DND-41 (cell line): ENCODE measurements at regions not wholly inside any gene's neighbourhood (a gene's known extent, or its start where the extent isn't known, plus 50 kb on each side); places are given as distances from the start of the nearest gene placed in this dataset.

Source experiments
- ATAC-seq: fragments of 200-7000 bp; cut with Tn5 transposase; 3 replicates; pipeline ENCODE4 v1.9.1; 2021; ENCODE audit warnings: low read depth; ENCODE audit not compliant: insufficient read depth
- DNase-seq: peaks from one replicate; pipeline ENCODE4 v3.0.0-alpha.2; 2020
- H2AFZ ChIP-seq: 2 replicates; pipeline ENCODE4 v1.6.0; 2012; ENCODE audit warnings: low read depth, low read length
- H3K27ac ChIP-seq: 2 replicates; pipeline ENCODE4 v1.5.1; 2012; ENCODE audit warnings: low read length, inconsistent platforms
- H3K27me3 ChIP-seq: fragments of 200-600 bp; sonication (generic); 2 replicates; pipeline ENCODE4 v1.6.0; 2012; ENCODE audit warnings: low read length, mild to moderate bottlenecking, inconsistent platforms; ENCODE audit not compliant: insufficient read depth, poor library complexity
- H3K36me3 ChIP-seq: 2 replicates; pipeline ENCODE4 v1.5.1; 2012; ENCODE audit warnings: low read length, inconsistent platforms; ENCODE audit not compliant: insufficient read depth
- H3K4me1 ChIP-seq: 2 replicates; pipeline ENCODE4 v1.5.1; 2012; ENCODE audit warnings: mild to moderate bottlenecking, low read length; ENCODE audit not compliant: insufficient read depth
- H3K4me2 ChIP-seq: 2 replicates; pipeline ENCODE4 v1.6.0; 2012; ENCODE audit warnings: mild to moderate bottlenecking, moderate library complexity, low read length, inconsistent platforms; ENCODE audit not compliant: insufficient read depth
- H3K4me3 ChIP-seq, 2 experiments: fragments of 200-600 bp in 1 of 2; shearing (Covaris generic) in 1 of 2; 2 replicates each; pipeline ENCODE4 v1.5.1; 2012 to 2016; ENCODE audit warnings: inconsistent platforms in 2 of 2, low read length in 2 of 2, mild to moderate bottlenecking in 2 of 2, low read depth in 1 of 2, moderate library complexity in 1 of 2
- H3K79me2 ChIP-seq: 2 replicates; pipeline ENCODE4 v1.6.0; 2012; ENCODE audit warnings: low read length, inconsistent platforms; ENCODE audit not compliant: insufficient read depth
- H3K9ac ChIP-seq: 2 replicates; pipeline ENCODE4 v1.6.0; 2012; ENCODE audit warnings: low read depth, mild to moderate bottlenecking, inconsistent platforms, low read length, moderate library complexity
- H3K9me3 ChIP-seq: 2 replicates; pipeline ENCODE4 v1.5.1; 2012; ENCODE audit warnings: low read length, moderate library complexity, mild to moderate bottlenecking, inconsistent platforms; ENCODE audit not compliant: insufficient read depth, severe bottlenecking
- H4K20me1 ChIP-seq: 2 replicates; pipeline ENCODE4 v1.6.0; 2012; ENCODE audit warnings: low read length; ENCODE audit not compliant: insufficient read depth
- EZH2 ChIP-seq: IDR thresholded peaks from 3 replicates; pipeline ENCODE4 v1.6.1; 2012; ENCODE audit warnings: borderline replicate concordance, low read depth, mild to moderate bottlenecking, moderate library complexity, low read length, inconsistent platforms; ENCODE audit not compliant: severe bottlenecking
- TF ChIP-seq, protein P1 (sequence below): IDR thresholded peaks from 2 replicates; pipeline ENCODE4 v1.5.1; 2012; ENCODE audit warnings: borderline replicate concordance, low read length, moderate library complexity, mild to moderate bottlenecking; ENCODE audit not compliant: poor library complexity, severe bottlenecking; ENCODE audit errors: extremely low read depth

DNA sequence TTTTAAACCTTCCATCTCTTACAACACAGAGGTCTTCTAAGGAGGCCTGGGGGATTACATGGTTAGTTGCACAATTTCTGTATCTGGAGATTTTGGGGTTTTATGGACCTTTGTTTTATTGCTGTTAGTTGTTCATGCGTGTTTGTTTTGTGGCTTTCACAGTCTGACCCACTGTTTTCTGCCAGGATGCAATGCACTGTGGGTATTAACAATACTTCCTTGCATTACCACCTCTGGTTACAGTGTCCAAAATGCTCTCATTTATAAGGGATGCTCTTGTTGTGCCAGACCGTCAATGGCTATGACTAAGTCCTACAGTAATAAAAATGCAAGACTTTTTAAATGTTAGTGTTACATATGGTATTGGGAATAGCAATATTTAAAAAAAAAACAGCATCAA is 730.2 kb downstream of the KCTD8 start:
- no peak overlapping the region for H3K4me3 ChIP-seq
- no peaks in the 10 kb centered on the region for H3K9me3 ChIP-seq
- H3K79me2 ChIP-seq = no peaks in the 10 kb centered on the region
- H3K4me1 ChIP-seq = no peaks in the 10 kb centered on the region
- TF ChIP-seq EZH2 = no peak
- TF ChIP-seq, protein P1, sequence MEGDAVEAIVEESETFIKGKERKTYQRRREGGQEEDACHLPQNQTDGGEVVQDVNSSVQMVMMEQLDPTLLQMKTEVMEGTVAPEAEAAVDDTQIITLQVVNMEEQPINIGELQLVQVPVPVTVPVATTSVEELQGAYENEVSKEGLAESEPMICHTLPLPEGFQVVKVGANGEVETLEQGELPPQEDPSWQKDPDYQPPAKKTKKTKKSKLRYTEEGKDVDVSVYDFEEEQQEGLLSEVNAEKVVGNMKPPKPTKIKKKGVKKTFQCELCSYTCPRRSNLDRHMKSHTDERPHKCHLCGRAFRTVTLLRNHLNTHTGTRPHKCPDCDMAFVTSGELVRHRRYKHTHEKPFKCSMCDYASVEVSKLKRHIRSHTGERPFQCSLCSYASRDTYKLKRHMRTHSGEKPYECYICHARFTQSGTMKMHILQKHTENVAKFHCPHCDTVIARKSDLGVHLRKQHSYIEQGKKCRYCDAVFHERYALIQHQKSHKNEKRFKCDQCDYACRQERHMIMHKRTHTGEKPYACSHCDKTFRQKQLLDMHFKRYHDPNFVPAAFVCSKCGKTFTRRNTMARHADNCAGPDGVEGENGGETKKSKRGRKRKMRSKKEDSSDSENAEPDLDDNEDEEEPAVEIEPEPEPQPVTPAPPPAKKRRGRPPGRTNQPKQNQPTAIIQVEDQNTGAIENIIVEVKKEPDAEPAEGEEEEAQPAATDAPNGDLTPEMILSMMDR = no peak
- no peak overlapping the region for H2AFZ ChIP-seq
- no peak overlapping the region for H3K4me2 ChIP-seq
- H3K27me3 ChIP-seq = no peaks in the 10 kb centered on the region
- no peaks in the 10 kb centered on the region for H4K20me1 ChIP-seq
- no peak overlapping the region for H3K27ac ChIP-seq
- no peak overlapping the region for H3K9ac ChIP-seq
- no peak for DNase-seq
- ATAC-seq = no peak
- no peaks in the 10 kb centered on the region for H3K36me3 ChIP-seq

DNA sequence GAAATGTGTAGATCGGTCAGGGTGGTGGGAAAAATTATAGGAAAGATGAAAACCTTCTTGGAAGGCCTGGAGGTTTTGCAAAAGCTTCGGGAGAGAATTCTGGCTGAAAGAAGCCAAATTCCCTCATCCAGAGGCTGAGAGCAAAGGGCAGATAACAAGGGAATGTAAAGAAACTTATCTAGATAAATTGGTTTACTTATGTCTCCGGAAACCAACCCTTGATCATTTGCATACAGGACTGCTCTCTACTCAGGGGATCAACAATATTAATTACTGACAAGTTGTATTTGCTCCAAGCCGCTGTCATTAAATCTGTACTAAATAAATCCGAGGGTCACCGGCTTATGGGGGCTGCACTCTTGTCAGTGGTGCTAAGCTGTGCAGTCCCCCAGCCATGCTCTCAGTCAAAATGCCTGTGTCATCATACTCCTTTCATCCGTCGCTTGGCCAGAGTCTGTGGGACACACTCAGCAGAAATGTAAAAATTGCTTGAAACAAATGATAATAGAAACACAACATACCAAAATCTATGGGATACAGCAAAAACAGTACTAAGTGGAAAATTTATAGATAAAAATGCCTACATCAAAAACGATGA is 715.7 kb downstream of the KCTD8 start:
- Histone ChIP-seq H3K9ac (no peak overlapping the region), H3K4me2 (no peak overlapping the region), H3K4me3 (no peak overlapping the region), H4K20me1 (no peaks in the 10 kb centered on the region), H3K9me3 (no peaks in the 10 kb centered on the region), H3K27ac (no peak overlapping the region), H3K79me2 (no peaks in the 10 kb centered on the region), H3K4me1 (no peaks in the 10 kb centered on the region), H3K27me3 (no peaks in the 10 kb centered on the region), H3K36me3 (no peaks in the 10 kb centered on the region), H2AFZ (no peak overlapping the region)
- no peak for TF ChIP-seq EZH2
- TF ChIP-seq, protein P1 = no peak
- ATAC-seq (no peak), DNase-seq (no peak)

DNA sequence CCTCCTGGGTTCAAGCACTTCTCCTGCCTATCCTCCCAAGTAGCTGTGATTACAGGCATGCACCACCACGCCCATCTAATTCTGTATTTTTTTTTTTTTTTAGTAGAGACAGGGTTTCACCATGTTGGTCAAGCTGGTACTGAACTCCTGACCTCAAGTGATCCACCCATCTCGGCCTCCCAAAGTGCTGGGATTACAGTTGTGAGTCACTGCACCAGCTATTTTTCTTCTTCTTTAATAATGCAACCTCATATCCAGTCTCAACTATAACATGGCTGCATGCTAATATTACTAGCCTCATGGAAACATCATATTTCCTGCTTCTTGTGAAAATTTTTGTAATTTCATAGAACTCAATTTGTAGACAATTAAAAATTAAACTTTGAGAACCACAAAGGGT is 706.5 kb downstream of the KCTD8 start:
- no peak for TF ChIP-seq EZH2
- TF ChIP-seq, protein P1 = no peak
- ATAC-seq (no peak), DNase-seq (no peak)
- H2AFZ ChIP-seq = no peak overlapping the region
- no peak overlapping the region for H3K4me3 ChIP-seq
- no peaks in the 10 kb centered on the region for H3K36me3 ChIP-seq
- no peak overlapping the region for H3K27ac ChIP-seq
- H3K4me1 ChIP-seq = no peaks in the 10 kb centered on the region
- H3K9ac ChIP-seq = no peak overlapping the region
- H3K79me2 ChIP-seq = no peaks in the 10 kb centered on the region
- H4K20me1 ChIP-seq = no peaks in the 10 kb centered on the region
- no peak overlapping the region for H3K4me2 ChIP-seq
- H3K27me3 ChIP-seq = no peaks in the 10 kb centered on the region
- H3K9me3 ChIP-seq = no peaks in the 10 kb centered on the region

DNA sequence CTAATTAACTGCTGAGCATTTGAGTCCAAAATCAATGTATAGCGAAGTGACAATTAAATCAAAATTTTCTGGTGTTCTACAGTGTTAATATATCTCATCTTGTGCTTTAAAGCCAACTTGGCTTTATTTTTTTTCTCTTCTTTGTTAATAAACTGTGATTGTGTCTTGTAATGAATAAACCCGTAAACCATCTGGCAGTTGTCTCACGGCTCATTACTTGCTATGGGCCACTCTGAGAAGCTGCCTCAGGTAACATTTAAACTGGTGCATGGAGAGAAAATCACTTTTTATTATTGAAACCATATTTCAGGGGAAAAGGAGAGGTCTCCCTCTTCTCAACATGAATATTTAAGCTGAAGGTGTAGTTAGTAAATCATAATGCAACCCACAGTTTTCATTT is 694.0 kb downstream of the KCTD8 start:
- Histone ChIP-seq H3K9me3 (no peaks in the 10 kb centered on the region), H3K27me3 (no peaks in the 10 kb centered on the region), H3K4me1 (no peaks in the 10 kb centered on the region), H2AFZ (no peak overlapping the region), H3K9ac (no peak overlapping the region), H3K27ac (no peak overlapping the region), H3K4me2 (no peak overlapping the region), H3K4me3 (no peak overlapping the region), H3K36me3 (no peaks in the 10 kb centered on the region), H3K79me2 (no peaks in the 10 kb centered on the region), H4K20me1 (no peaks in the 10 kb centered on the region)
- ATAC-seq (no peak), DNase-seq (no peak)
- TF ChIP-seq EZH2 = no peak
